IMR-90 (cell line): ENCODE measurements at regions not wholly inside any gene's neighbourhood (a gene's known extent, or its start where the extent isn't known, plus 50 kb on each side); places are given as distances from the start of the nearest gene placed in this dataset.

Source experiments
- ATAC-seq: fragments of 200-7000 bp; cut with Tn5 transposase; 2 replicates; pipeline ENCODE4 v1.9.1; 2020; ENCODE audit warnings: low read depth, mild to moderate bottlenecking, moderate library complexity
- BruUV-seq: library from RNA; stranded (reverse); fragments of 400-500 nt; replicated peaks from 2 replicates; lab custom pipeline; 2021; lab: Mats Ljungman, UMichigan
- CTCF ChIA-PET: fragments of 300-600 bp; formaldehyde crosslinking; extraction: SDS; loops from one replicate; lab custom pipeline; 2021; ENCODE audit warnings: antibody characterized with exemption; lab: Yijun Ruan, JAX
- POLR2A ChIA-PET: fragments of 300-600 bp; sonication (Branson Sonifier 250); formaldehyde crosslinking; loops from one replicate; lab custom pipeline; 2022; ENCODE audit warnings: antibody characterized with exemption; ENCODE audit not compliant: unreplicated experiment; lab: Charles Lee
- DNase-seq: peaks from one replicate; pipeline ENCODE4 v3.0.0; 2013
- H2AFZ ChIP-seq: replicated peaks from 2 replicates; pipeline ENCODE3; 2013; ENCODE audit warnings: low read length, mild to moderate bottlenecking; ENCODE audit not compliant: poor library complexity
- H2AK5ac ChIP-seq: 2 replicates; pipeline ENCODE4 v1.6.1; 2013; ENCODE audit warnings: low read depth, low read length, inconsistent platforms
- H2AK9ac ChIP-seq: replicated peaks from 2 replicates; pipeline ENCODE3; 2013; ENCODE audit warnings: mild to moderate bottlenecking, low read depth, low read length, moderate library complexity; ENCODE audit not compliant: poor library complexity
- H2BK120ac ChIP-seq: 2 replicates; pipeline ENCODE4 v1.6.1; 2013; ENCODE audit warnings: low read depth, low read length, inconsistent platforms
- H2BK15ac ChIP-seq: 3 replicates; pipeline ENCODE4 v1.6.1; 2013; ENCODE audit warnings: low read depth, low read length, inconsistent platforms
- H2BK20ac ChIP-seq: 2 replicates; pipeline ENCODE4 v1.6.1; 2013; ENCODE audit warnings: low read depth, mild to moderate bottlenecking, inconsistent platforms, low read length, moderate library complexity
- H2BK5ac ChIP-seq: 2 replicates; pipeline ENCODE4 v1.6.1; 2013; ENCODE audit warnings: mild to moderate bottlenecking, low read depth, low read length, inconsistent platforms; ENCODE audit not compliant: poor library complexity, severe bottlenecking
- H3K14ac ChIP-seq: replicated peaks from 2 replicates; pipeline ENCODE4 v1.6.1; 2013; ENCODE audit warnings: low read depth, low read length, inconsistent platforms
- H3K18ac ChIP-seq: 2 replicates; pipeline ENCODE4 v1.6.1; 2013; ENCODE audit warnings: low read depth, low read length, control low read depth
- H3K23ac ChIP-seq: 2 replicates; pipeline ENCODE4 v1.6.1; 2013; ENCODE audit warnings: low read depth, low read length, inconsistent platforms
- H3K27ac ChIP-seq: 2 replicates; pipeline ENCODE4 v1.5.1; 2013; ENCODE audit warnings: mild to moderate bottlenecking, control low read depth, low read length; ENCODE audit not compliant: insufficient read depth
- H3K27me3 ChIP-seq: 2 replicates; pipeline ENCODE4 v1.6.1; 2013; ENCODE audit warnings: low read length; ENCODE audit not compliant: control insufficient read depth, insufficient read depth
- H3K36me3 ChIP-seq: 2 replicates; pipeline ENCODE4 v1.6.1; 2013; ENCODE audit warnings: low read length, mixed read lengths; ENCODE audit not compliant: control insufficient read depth, insufficient read depth
- H3K4ac ChIP-seq: 2 replicates; pipeline ENCODE4 v1.6.1; 2013; ENCODE audit warnings: low read depth, low read length, inconsistent platforms
- H3K4me1 ChIP-seq: 2 replicates; pipeline ENCODE4 v1.6.1; 2013; ENCODE audit warnings: low read length, mixed read lengths; ENCODE audit not compliant: control insufficient read depth, insufficient read depth
- H3K4me2 ChIP-seq: 2 replicates; pipeline ENCODE4 v1.6.1; 2013; ENCODE audit warnings: low read depth, mild to moderate bottlenecking, control low read depth, low read length, moderate library complexity
- H3K4me3 ChIP-seq: 2 replicates; pipeline ENCODE4 v1.5.1; 2013; ENCODE audit warnings: low read depth, mild to moderate bottlenecking, control low read depth, low read length, moderate library complexity; ENCODE audit not compliant: insufficient read depth
- H3K56ac ChIP-seq: 2 replicates; pipeline ENCODE4 v1.6.1; 2013; ENCODE audit warnings: low read length, inconsistent platforms; ENCODE audit not compliant: insufficient read depth; ENCODE audit errors: extremely low read depth
- H3K79me1 ChIP-seq, 2 experiments: 2 replicates each; pipeline ENCODE4 v1.6.1; 2013; ENCODE audit warnings: low read length in 2 of 2, inconsistent platforms in 1 of 2, low read depth in 1 of 2
- H3K9ac ChIP-seq: 2 replicates; pipeline ENCODE4 v1.6.1; 2013; ENCODE audit warnings: low read depth, low read length, control low read depth
- H3K9me1 ChIP-seq: 2 replicates; pipeline ENCODE4 v1.6.1; 2013; ENCODE audit warnings: low read length, inconsistent platforms; ENCODE audit not compliant: insufficient read depth
- H3K9me3 ChIP-seq: 2 replicates; pipeline ENCODE4 v1.6.1; 2013; ENCODE audit warnings: low read length; ENCODE audit not compliant: control insufficient read depth, insufficient read depth
- H4K20me1 ChIP-seq: 2 replicates; pipeline ENCODE4 v1.6.1; 2013; ENCODE audit warnings: low read length, inconsistent platforms; ENCODE audit not compliant: insufficient read depth
- H4K5ac ChIP-seq: 2 replicates; pipeline ENCODE4 v1.6.1; 2013; ENCODE audit warnings: mild to moderate bottlenecking, low read depth, low read length, control low read depth
- H4K8ac ChIP-seq, 2 experiments: 2 replicates each; pipeline ENCODE4 v1.6.1; 2013; ENCODE audit warnings: low read depth in 2 of 2, low read length in 2 of 2, control low read depth in 1 of 2, inconsistent platforms in 1 of 2
- H4K91ac ChIP-seq: 2 replicates; pipeline ENCODE4 v1.6.1; 2013; ENCODE audit warnings: low read depth, low read length, inconsistent platforms; ENCODE audit not compliant: insufficient read depth
- MAZ ChIP-seq: IDR thresholded peaks from 2 replicates; pipeline ENCODE4 v1.6.1; 2012; ENCODE audit warnings: low read depth, mild to moderate bottlenecking, low read length, improper control_type of control experiment, moderate library complexity, borderline replicate concordance
- WGBS, 2 experiments: methylation state at CpG; one replicate each; pipeline versions ENCODE4 v1.1.5 to v1.1.7; 2013; ENCODE audit warnings: missing lambda C conversion rate in 2 of 2; ENCODE audit not compliant: insufficient read length in 1 of 2; ENCODE audit errors: extremely low coverage in 2 of 2; 5-methylcytosine and 5-hydroxymethylcytosine counted together
- dilution Hi-C: fragments of 300-500 bp; cut with HindIII; formaldehyde crosslinking; loops from one replicate; pipeline ENCODE4 v1.14.3; 2018; ENCODE audit warnings: low sequenced_read_pairs; ENCODE audit not compliant: unreplicated experiment
- in situ Hi-C: fragments of 300-500 bp; cut with MboI; formaldehyde crosslinking; loops from 3 replicates; pipeline ENCODE4 v1.14.3; 2019; ENCODE audit warnings: low sequenced_read_pairs, inconsistent platforms, mixed read lengths
- intact Hi-C: fragments of 100-400 bp; cut with micrococcal nuclease; formaldehyde crosslinking; loops from 2 replicates; pipeline ENCODE4 v1.10.0; 2022

DNA sequence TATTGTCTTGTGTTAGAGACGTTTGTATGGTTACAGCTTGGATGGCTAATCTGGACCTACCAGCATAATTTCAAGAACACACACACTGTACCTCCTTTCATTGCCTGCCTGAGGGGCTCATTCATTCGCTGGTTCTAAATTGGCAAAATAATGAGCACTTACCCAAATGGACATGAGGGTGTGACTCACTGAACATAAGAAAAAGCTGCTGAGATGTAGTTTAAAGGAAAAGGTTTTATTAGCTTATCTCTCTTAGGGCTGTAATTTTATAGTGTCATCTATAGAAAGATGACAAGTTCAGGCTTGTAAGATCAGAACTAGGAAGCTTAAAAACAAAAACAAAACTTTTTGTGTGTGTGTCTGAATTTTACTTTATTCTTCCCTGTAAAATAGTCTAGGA lies 120.7 kb upstream of the WNT7A start:
- Histone ChIP-seq H2BK120ac (no peak overlapping the region), H4K20me1 (no peaks in the 10 kb centered on the region), H4K5ac (no peak overlapping the region), H4K8ac (no peak overlapping the region), H3K4me1 (no peaks in the 10 kb centered on the region), H3K4me2 (no peak overlapping the region), H3K27ac (no peak overlapping the region), H3K9ac (no peak overlapping the region), H3K18ac (no peak overlapping the region; the same call in 1 of the 2 replicates), H2AK5ac (no peak overlapping the region), H2AFZ (no peak overlapping the region), H3K4ac (no peak overlapping the region), H3K14ac (no peak overlapping the region), H3K9me1 (no peaks in the 10 kb centered on the region), H3K56ac (no peak overlapping the region), H2AK9ac (no peak overlapping the region), H4K91ac (no peak overlapping the region), H3K79me1 (no peaks in the 10 kb centered on the region), H3K4me3 (no peak overlapping the region), H3K9me3 (no peaks in the 10 kb centered on the region), H2BK15ac (no peak overlapping the region), H2BK5ac (no peak overlapping the region), H3K23ac (no peak overlapping the region), H3K27me3 (no peaks in the 10 kb centered on the region), H3K36me3 (no peaks in the 10 kb centered on the region), H2BK20ac (no peak overlapping the region)
- TF ChIP-seq MAZ, result no peak
- ATAC-seq, result no peak
- ChIA-PET POLR2A (no interaction called here), CTCF (no interaction called here)
- no peak for DNase-seq
- no CpG with 5 or more reads among the region's 2 CpGs for WGBS, 2 experiments
- in situ Hi-C loops, result no loop called here
- BruUV-seq, result no TSS peak
- intact Hi-C loops, result no loop called here
- dilution Hi-C loops, result no loop called here
